H1 (cell line): ENCODE measurements at regions not wholly inside any gene's neighbourhood (a gene's known extent, or its start where the extent isn't known, plus 50 kb on each side); places are given as distances from the start of the nearest gene placed in this dataset.

Source experiments
- EP300 ChIP-seq, 2 experiments: IDR thresholded peaks; 1 replicate in 1 of 2; 2 replicates in 1 of 2; pipeline ENCODE4 v1.6.1; 2011 to 2012; ENCODE audit warnings: low read depth in 2 of 2, low read length in 2 of 2, mild to moderate bottlenecking in 2 of 2, borderline replicate concordance in 1 of 2, inconsistent platforms in 1 of 2, moderate library complexity in 1 of 2
- POLR2A ChIP-seq, 2 experiments: IDR thresholded peaks; 1 replicate in 1 of 2; 2 replicates in 1 of 2; pipeline ENCODE4 v1.6.1; 2011; ENCODE audit warnings: low read depth in 2 of 2, low read length in 2 of 2, mild to moderate bottlenecking in 2 of 2; ENCODE audit errors: control extremely low read depth in 1 of 2
- POLR2AphosphoS5 ChIP-seq: IDR thresholded peaks from 2 replicates; pipeline ENCODE4 v1.6.1; 2011; ENCODE audit warnings: low read depth, low read length
- RXRA ChIP-seq: IDR thresholded peaks from 2 replicates; pipeline ENCODE4 v1.6.1; 2011; ENCODE audit warnings: low read depth, mild to moderate bottlenecking, low read length, moderate library complexity; ENCODE audit not compliant: insufficient read depth
- TAF1 ChIP-seq: IDR thresholded peaks from 2 replicates; pipeline ENCODE4 v1.6.1; 2011; ENCODE audit warnings: mild to moderate bottlenecking, low read depth, low read length
- TF ChIP-seq, protein P1 (sequence below): IDR thresholded peaks from 2 replicates; pipeline ENCODE4 v1.6.1; 2011; ENCODE audit warnings: low read depth, mild to moderate bottlenecking, low read length; ENCODE audit not compliant: insufficient read depth
- TF ChIP-seq, protein P2 (sequence below), 3 experiments: IDR thresholded peaks; 1 replicate in 2 of 3; 2 replicates in 1 of 3; pipeline versions ENCODE4 v1.5.1 to v1.6.1; 2011; ENCODE audit warnings: low read length in 3 of 3, mild to moderate bottlenecking in 3 of 3, inconsistent platforms in 2 of 3, low read depth in 1 of 3, moderate library complexity in 1 of 3; ENCODE audit not compliant: insufficient read depth in 1 of 3; ENCODE audit errors: control extremely low read depth in 1 of 3
- TF ChIP-seq, protein P3 (sequence below): IDR thresholded peaks from 2 replicates; pipeline ENCODE4 v1.6.1; 2011; ENCODE audit warnings: low read length, improper control_type of control experiment
- TF ChIP-seq, protein P4 (sequence below): fragments of 300-600 bp; sonication (generic); IDR thresholded peaks from 2 replicates; pipeline ENCODE4 v1.7.1; 2012; ENCODE audit warnings: low read length, moderate library complexity, mild to moderate bottlenecking, inconsistent platforms; ENCODE audit not compliant: insufficient replicate concordance

DNA sequence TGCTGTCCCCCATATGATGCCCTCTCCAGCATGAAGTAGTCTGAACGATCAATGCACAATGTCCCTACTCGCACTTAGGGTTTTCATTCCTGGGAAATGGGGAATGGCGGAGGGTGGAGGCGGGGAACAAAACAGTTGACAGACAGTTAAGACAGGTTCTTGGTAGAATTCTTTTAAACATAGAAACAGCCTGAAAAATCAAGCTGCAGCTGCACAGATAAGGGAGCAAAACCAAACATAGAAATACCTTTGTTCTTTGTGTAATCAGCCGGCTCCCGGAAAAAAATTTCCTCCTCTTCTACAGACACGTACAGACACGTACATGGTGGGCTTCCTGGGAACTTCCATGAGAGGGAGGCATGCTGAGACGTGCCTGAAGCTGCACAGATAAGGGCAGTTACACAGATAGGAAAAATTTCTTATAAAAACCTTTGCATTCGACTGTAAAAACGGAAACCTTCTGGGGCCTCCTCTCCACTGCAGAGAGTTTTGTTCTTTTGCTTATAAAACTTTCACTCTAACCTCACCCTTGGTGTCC is 662.4 kb upstream of the PTPRD start:
- TF ChIP-seq POLR2AphosphoS5 (no peak), TAF1 (no peak), RXRA (no peak), POLR2A (IDR thresholded peaks at IDR 0.05; ENCODE audit: control extremely low read depth in 1 of 2, low read depth in 2 of 2, low read length in 2 of 2) (no peak), EP300 (IDR thresholded peaks at IDR 0.05; ENCODE audit: borderline replicate concordance in 1 of 2, low read depth in 2 of 2, low read length in 2 of 2) (no peak)
- TF ChIP-seq, protein P1, sequence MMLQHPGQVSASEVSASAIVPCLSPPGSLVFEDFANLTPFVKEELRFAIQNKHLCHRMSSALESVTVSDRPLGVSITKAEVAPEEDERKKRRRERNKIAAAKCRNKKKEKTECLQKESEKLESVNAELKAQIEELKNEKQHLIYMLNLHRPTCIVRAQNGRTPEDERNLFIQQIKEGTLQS, result no peak
- TF ChIP-seq, protein P2, sequence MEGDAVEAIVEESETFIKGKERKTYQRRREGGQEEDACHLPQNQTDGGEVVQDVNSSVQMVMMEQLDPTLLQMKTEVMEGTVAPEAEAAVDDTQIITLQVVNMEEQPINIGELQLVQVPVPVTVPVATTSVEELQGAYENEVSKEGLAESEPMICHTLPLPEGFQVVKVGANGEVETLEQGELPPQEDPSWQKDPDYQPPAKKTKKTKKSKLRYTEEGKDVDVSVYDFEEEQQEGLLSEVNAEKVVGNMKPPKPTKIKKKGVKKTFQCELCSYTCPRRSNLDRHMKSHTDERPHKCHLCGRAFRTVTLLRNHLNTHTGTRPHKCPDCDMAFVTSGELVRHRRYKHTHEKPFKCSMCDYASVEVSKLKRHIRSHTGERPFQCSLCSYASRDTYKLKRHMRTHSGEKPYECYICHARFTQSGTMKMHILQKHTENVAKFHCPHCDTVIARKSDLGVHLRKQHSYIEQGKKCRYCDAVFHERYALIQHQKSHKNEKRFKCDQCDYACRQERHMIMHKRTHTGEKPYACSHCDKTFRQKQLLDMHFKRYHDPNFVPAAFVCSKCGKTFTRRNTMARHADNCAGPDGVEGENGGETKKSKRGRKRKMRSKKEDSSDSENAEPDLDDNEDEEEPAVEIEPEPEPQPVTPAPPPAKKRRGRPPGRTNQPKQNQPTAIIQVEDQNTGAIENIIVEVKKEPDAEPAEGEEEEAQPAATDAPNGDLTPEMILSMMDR (IDR thresholded peaks at IDR 0.05; ENCODE audit: control extremely low read depth in 1 of 3, insufficient read depth in 1 of 3, low read depth in 1 of 3, low read length in 3 of 3), result no peak
- TF ChIP-seq, protein P3, sequence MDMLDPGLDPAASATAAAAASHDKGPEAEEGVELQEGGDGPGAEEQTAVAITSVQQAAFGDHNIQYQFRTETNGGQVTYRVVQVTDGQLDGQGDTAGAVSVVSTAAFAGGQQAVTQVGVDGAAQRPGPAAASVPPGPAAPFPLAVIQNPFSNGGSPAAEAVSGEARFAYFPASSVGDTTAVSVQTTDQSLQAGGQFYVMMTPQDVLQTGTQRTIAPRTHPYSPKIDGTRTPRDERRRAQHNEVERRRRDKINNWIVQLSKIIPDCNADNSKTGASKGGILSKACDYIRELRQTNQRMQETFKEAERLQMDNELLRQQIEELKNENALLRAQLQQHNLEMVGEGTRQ, result no peak
- TF ChIP-seq, protein P4, sequence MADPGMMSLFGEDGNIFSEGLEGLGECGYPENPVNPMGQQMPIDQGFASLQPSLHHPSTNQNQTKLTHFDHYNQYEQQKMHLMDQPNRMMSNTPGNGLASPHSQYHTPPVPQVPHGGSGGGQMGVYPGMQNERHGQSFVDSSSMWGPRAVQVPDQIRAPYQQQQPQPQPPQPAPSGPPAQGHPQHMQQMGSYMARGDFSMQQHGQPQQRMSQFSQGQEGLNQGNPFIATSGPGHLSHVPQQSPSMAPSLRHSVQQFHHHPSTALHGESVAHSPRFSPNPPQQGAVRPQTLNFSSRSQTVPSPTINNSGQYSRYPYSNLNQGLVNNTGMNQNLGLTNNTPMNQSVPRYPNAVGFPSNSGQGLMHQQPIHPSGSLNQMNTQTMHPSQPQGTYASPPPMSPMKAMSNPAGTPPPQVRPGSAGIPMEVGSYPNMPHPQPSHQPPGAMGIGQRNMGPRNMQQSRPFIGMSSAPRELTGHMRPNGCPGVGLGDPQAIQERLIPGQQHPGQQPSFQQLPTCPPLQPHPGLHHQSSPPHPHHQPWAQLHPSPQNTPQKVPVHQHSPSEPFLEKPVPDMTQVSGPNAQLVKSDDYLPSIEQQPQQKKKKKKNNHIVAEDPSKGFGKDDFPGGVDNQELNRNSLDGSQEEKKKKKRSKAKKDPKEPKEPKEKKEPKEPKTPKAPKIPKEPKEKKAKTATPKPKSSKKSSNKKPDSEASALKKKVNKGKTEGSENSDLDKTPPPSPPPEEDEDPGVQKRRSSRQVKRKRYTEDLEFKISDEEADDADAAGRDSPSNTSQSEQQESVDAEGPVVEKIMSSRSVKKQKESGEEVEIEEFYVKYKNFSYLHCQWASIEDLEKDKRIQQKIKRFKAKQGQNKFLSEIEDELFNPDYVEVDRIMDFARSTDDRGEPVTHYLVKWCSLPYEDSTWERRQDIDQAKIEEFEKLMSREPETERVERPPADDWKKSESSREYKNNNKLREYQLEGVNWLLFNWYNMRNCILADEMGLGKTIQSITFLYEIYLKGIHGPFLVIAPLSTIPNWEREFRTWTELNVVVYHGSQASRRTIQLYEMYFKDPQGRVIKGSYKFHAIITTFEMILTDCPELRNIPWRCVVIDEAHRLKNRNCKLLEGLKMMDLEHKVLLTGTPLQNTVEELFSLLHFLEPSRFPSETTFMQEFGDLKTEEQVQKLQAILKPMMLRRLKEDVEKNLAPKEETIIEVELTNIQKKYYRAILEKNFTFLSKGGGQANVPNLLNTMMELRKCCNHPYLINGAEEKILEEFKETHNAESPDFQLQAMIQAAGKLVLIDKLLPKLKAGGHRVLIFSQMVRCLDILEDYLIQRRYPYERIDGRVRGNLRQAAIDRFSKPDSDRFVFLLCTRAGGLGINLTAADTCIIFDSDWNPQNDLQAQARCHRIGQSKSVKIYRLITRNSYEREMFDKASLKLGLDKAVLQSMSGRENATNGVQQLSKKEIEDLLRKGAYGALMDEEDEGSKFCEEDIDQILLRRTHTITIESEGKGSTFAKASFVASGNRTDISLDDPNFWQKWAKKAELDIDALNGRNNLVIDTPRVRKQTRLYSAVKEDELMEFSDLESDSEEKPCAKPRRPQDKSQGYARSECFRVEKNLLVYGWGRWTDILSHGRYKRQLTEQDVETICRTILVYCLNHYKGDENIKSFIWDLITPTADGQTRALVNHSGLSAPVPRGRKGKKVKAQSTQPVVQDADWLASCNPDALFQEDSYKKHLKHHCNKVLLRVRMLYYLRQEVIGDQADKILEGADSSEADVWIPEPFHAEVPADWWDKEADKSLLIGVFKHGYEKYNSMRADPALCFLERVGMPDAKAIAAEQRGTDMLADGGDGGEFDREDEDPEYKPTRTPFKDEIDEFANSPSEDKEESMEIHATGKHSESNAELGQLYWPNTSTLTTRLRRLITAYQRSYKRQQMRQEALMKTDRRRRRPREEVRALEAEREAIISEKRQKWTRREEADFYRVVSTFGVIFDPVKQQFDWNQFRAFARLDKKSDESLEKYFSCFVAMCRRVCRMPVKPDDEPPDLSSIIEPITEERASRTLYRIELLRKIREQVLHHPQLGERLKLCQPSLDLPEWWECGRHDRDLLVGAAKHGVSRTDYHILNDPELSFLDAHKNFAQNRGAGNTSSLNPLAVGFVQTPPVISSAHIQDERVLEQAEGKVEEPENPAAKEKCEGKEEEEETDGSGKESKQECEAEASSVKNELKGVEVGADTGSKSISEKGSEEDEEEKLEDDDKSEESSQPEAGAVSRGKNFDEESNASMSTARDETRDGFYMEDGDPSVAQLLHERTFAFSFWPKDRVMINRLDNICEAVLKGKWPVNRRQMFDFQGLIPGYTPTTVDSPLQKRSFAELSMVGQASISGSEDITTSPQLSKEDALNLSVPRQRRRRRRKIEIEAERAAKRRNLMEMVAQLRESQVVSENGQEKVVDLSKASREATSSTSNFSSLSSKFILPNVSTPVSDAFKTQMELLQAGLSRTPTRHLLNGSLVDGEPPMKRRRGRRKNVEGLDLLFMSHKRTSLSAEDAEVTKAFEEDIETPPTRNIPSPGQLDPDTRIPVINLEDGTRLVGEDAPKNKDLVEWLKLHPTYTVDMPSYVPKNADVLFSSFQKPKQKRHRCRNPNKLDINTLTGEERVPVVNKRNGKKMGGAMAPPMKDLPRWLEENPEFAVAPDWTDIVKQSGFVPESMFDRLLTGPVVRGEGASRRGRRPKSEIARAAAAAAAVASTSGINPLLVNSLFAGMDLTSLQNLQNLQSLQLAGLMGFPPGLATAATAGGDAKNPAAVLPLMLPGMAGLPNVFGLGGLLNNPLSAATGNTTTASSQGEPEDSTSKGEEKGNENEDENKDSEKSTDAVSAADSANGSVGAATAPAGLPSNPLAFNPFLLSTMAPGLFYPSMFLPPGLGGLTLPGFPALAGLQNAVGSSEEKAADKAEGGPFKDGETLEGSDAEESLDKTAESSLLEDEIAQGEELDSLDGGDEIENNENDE, result no peak
